Body of pancreas (tissue), 4 donors: ENCODE measurements at regions not wholly inside any gene's neighbourhood (a gene's known extent, or its start where the extent isn't known, plus 50 kb on each side); places are given as distances from the start of the nearest gene placed in this dataset.

Source experiments
- ATAC-seq: fragments of 150-250 bp; one replicate; pipeline ENCODE4 v1.9.1; 2016
- DNase-seq, 4 donors: peaks; one replicate each; pipeline ENCODE4 v3.0.0-alpha.2; 2019
- H3K27ac ChIP-seq, 4 donors: fragments of 200-600 bp; sonication (generic); 1 replicate in 3 of 4; 2 replicates in 1 of 4; pipeline versions ENCODE4 v1.5.1 to v1.6.1; 2016 to 2019; ENCODE audit warnings: mild to moderate bottlenecking in 1 of 4, mixed read lengths in 1 of 4, moderate library complexity in 1 of 4
- H3K27me3 ChIP-seq, 2 donors: fragments of 200-600 bp; sonication (generic); one replicate each; pipeline ENCODE4 v1.6.0; 2016; ENCODE audit warnings: mild to moderate bottlenecking in 1 of 2
- H3K36me3 ChIP-seq, 2 donors: fragments of 200-600 bp; sonication (generic); replicated peaks in 1 of 2; 2 replicates each; pipeline ENCODE4 v1.5.1; 2016; ENCODE audit warnings: low read depth in 2 of 2; ENCODE audit not compliant: insufficient read depth in 1 of 2
- H3K4me1 ChIP-seq: fragments of 200-600 bp; sonication (generic); one replicate; pipeline ENCODE4 v1.6.0; 2016
- H3K4me3 ChIP-seq, 2 donors: fragments of 200-600 bp; sonication (generic); 1 replicate in 1 of 2; 2 replicates in 1 of 2; pipeline ENCODE4 v1.5.1; 2016 to 2019
- H3K9me3 ChIP-seq, 3 donors: fragments of 200-600 bp; sonication (generic); 1 replicate in 2 of 3; 2 replicates in 1 of 3; pipeline ENCODE4 v1.5.1; 2016
- POLR2A ChIP-seq, 3 donors: fragments of 450-650 bp; IDR thresholded peaks; one replicate each; pipeline ENCODE4 v1.6.1; 2016; ENCODE audit warnings: antibody characterized with exemption in 3 of 3, mild to moderate bottlenecking in 2 of 3
- WGBS, 2 donors: methylation state at CpG; one replicate each; pipeline ENCODE4 v1.1.5; 2017; 5-methylcytosine and 5-hydroxymethylcytosine counted together
- intact Hi-C: fragments of 100-400 bp; cut with DNase I; formaldehyde crosslinking; loops from one replicate; pipeline ENCODE4 v1.15.1; 2023
- TF ChIP-seq, protein P1 (sequence below), 7 experiments: fragments of 450-650 bp in 4 of 7; fragments of 200-600 bp in 3 of 7; sonication (generic) in 3 of 7; IDR thresholded peaks; one replicate each; pipeline ENCODE4 v1.5.1; 2016 to 2019; ENCODE audit warnings: antibody characterized with exemption in 7 of 7

DNA sequence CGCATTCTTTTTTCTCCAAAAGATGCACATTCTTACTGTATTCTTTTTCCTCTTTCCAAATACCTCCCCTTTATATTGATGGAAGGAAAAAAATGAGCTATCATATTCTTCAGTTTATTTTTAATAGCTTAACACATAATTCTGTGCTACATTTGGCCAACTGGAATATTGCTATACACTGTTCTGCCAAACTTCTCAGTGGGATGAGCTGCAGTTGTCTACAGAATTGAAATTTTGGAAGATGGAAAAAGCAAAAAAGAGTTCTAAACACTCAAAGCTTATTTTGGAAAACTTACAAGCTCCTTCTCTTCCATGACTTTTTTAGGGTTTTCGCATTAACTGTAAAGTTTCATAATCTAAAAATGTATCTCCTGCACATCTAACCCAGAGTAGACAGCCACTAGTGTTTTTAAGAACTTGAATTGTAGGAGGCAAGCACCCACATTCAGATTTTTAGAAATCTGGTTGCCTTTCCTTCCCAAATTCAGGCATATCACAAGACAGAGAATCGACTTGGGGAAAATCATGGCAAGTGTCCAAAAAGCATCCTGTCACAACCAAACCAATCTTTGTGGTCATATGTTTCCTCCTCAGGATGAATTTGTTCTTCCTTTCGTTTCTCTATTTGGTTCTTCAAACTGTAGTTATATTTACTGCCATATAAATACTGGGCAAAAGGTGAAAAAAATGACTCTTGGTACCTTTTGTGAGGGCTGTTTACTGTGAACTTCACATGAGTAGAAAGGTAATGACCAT is 111.4 kb upstream of the FRY start:
- no peaks in the 10 kb centered on the region for H3K27me3 ChIP-seq
- intact Hi-C loops = no loop called here
- no peak overlapping the region for H3K27ac ChIP-seq
- no peaks in the 10 kb centered on the region for H3K9me3 ChIP-seq
- H3K36me3 ChIP-seq = no peaks in the 10 kb centered on the region
- no peak for ATAC-seq
- peaks cover 4% of the 10 kb centered on the region for H3K4me1 ChIP-seq
- no peak overlapping the region for H3K4me3 ChIP-seq
- no peak for DNase-seq
- 64 to 73% methylated on average over 4 of the region's 4 CpGs for WGBS, 2 donors
- TF ChIP-seq, protein P1, sequence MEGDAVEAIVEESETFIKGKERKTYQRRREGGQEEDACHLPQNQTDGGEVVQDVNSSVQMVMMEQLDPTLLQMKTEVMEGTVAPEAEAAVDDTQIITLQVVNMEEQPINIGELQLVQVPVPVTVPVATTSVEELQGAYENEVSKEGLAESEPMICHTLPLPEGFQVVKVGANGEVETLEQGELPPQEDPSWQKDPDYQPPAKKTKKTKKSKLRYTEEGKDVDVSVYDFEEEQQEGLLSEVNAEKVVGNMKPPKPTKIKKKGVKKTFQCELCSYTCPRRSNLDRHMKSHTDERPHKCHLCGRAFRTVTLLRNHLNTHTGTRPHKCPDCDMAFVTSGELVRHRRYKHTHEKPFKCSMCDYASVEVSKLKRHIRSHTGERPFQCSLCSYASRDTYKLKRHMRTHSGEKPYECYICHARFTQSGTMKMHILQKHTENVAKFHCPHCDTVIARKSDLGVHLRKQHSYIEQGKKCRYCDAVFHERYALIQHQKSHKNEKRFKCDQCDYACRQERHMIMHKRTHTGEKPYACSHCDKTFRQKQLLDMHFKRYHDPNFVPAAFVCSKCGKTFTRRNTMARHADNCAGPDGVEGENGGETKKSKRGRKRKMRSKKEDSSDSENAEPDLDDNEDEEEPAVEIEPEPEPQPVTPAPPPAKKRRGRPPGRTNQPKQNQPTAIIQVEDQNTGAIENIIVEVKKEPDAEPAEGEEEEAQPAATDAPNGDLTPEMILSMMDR (IDR thresholded peaks at IDR 0.05) = no peak
- no peak for TF ChIP-seq POLR2A (IDR thresholded peaks at IDR 0.05)

DNA sequence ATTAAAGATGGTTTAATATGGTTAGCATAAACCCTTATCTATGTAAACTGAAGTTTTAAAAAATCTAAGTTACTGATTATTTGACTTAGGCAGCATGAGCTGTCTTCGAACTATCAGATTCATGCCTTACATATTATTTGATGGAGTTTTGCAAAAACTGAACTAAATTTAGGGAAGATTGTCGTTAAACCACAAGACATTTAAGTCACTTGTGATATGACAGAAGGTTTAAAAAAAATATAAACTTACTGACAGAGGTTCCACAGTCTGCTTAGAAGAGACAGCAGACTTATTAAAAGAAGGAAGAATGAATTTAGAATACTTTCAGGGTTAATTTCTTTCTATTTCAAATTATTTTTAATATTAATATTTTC is 110.9 kb upstream of the FRY start:
- ATAC-seq (no peak), DNase-seq (no peak)
- intact Hi-C loops = no loop called here
- Histone ChIP-seq H3K4me1 (peaks cover 10% of the 10 kb centered on the region), H3K36me3 (no peaks in the 10 kb centered on the region), H3K4me3 (no peak overlapping the region), H3K27me3 (no peaks in the 10 kb centered on the region), H3K9me3 (no peaks in the 10 kb centered on the region), H3K27ac (no peak overlapping the region)
- TF ChIP-seq, protein P1 (IDR thresholded peaks at IDR 0.05) = no peak
- no peak for TF ChIP-seq POLR2A (IDR thresholded peaks at IDR 0.05)
- WGBS, 2 donors = 58 to 72% methylated on average over 2 of the region's 2 CpGs

DNA sequence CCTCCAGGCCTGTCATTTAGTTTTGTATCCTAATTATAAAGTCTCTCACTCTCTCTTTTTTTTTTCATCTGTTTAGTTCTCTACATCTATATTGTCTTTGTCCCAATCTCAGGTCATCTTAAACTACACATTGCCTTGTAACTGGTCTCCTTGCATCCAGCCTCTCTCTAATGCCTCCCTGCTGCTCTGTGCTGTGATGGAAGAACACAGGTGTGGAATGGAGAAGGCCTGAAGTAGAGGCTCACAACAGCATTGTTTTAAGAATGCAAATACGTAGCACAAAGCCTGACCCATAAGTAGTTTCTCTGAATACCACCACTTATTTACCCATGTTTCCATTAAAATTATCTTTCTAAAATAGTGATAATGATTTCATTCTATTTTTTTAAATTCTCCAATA is 108.8 kb upstream of the FRY start:
- no peaks in the 10 kb centered on the region for H3K27me3 ChIP-seq
- H3K4me1 ChIP-seq = peaks cover 28% of the 10 kb centered on the region
- intact Hi-C loops = no loop called here
- DNase-seq (no peak), ATAC-seq (no peak)
- TF ChIP-seq POLR2A (IDR thresholded peaks at IDR 0.05) = no peak
- TF ChIP-seq, protein P1 (IDR thresholded peaks at IDR 0.05) = no peak
- H3K36me3 ChIP-seq = no peaks in the 10 kb centered on the region
- H3K27ac ChIP-seq = no peak overlapping the region
- no peaks in the 10 kb centered on the region for H3K9me3 ChIP-seq
- 91 to 96% methylated on average over 1 of the region's 1 CpG for WGBS, 2 donors
- no peak overlapping the region for H3K4me3 ChIP-seq

DNA sequence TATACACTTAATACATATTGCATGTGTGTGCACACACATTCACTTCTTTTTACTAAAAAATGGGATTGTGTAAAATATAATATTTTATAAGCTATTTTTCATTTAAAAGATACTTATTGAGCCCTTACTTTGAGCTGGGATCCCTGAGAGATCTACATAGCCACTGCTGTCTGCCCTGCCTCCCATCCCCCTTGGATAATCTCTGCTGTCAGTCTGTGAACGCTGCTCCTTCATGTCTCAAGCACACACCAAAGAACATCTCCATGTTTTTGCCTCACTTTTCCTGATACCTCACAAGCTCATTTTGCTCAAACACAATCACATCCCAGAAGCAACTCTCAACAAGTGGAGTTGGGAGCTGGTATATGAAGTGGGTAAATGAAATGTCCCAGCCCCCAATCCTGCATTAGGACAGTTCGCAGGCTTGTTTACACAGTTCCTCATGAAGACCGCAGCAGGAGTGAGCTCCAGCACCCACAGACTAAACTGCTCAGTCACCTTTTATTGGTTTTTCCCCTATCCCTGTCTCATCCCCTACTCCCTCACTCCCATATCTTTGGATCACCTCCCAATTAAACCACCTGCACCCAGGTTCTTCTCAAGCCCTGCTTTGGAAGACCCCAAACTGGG is 108.3 kb upstream of the FRY start:
- H3K27me3 ChIP-seq = no peaks in the 10 kb centered on the region
- TF ChIP-seq POLR2A (IDR thresholded peaks at IDR 0.05) = no peak
- TF ChIP-seq, protein P1 (IDR thresholded peaks at IDR 0.05) = no peak
- DNase-seq (no peak), ATAC-seq (no peak)
- intact Hi-C loops = no loop called here
- H3K36me3 ChIP-seq = no peaks in the 10 kb centered on the region
- no peak overlapping the region for H3K4me3 ChIP-seq
- H3K4me1 ChIP-seq = peaks cover 32% of the 10 kb centered on the region
- no peak overlapping the region for H3K27ac ChIP-seq
- 77 to 78% methylated on average over 3 of the region's 3 CpGs for WGBS, 2 donors
- no peaks in the 10 kb centered on the region for H3K9me3 ChIP-seq

DNA sequence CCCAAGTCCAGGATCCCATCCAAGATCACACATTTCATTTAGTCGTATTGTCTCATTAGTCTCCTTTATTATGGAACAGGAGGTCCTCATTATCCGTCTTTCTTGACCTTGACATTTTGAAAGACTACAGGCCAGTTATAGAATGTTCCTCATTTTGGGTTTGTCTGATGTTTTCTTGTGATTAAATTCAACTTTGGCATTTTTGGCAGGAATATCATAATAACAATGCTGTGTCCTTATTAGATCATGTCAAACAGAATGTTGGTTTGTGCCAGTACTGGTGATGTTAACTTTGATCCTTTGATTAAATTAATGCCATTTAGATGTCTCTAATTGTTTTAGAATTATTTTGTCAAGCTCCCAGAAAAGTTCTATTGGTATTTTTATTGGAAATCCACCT is 106.5 kb upstream of the FRY start:
- TF ChIP-seq POLR2A (IDR thresholded peaks at IDR 0.05) = no peak
- TF ChIP-seq, protein P1 (IDR thresholded peaks at IDR 0.05) = no peak
- H3K36me3 ChIP-seq = no peaks in the 10 kb centered on the region
- H3K9me3 ChIP-seq = peaks cover 0 to 3% (median 0%) of the 10 kb centered on the region in 3 donors
- DNase-seq (no peak), ATAC-seq (no peak)
- no peaks in the 10 kb centered on the region for H3K27me3 ChIP-seq
- no peak overlapping the region for H3K4me3 ChIP-seq
- H3K4me1 ChIP-seq = peaks cover 50% of the 10 kb centered on the region
- 13 to 21% methylated on average over 2 of the region's 2 CpGs for WGBS, 2 donors
- intact Hi-C loops = no loop called here
- H3K27ac ChIP-seq = no peak overlapping the region
